K562 (cell line): ENCODE measurements at regions not wholly inside any gene's neighbourhood (a gene's known extent, or its start where the extent isn't known, plus 50 kb on each side); places are given as distances from the start of the nearest gene placed in this dataset.

ENCODE experiments used
- ATAC-seq: fragments of 200-7000 bp; cut with Tn5 transposase; 3 replicates; pipeline ENCODE4 v1.9.1; 2020; ENCODE audit warnings: moderate library complexity
- BruUV-seq: library from RNA; stranded (reverse); fragments of 400-500 nt; replicated peaks from 2 replicates; lab custom pipeline; 2021; lab: Mats Ljungman, UMichigan
- CTCF ChIA-PET: fragments of 300-600 bp; formaldehyde crosslinking; extraction: SDS; loops from one replicate; lab custom pipeline; 2021; ENCODE audit warnings: low intra/inter-chr PET ratio; lab: Yijun Ruan, JAX
- POLR2A ChIA-PET: fragments of 300-600, 350-650 bp; sonication (Branson Sonifier 250); formaldehyde crosslinking; extraction: SDS; loops from one replicate; lab custom pipeline; 2021; ENCODE audit warnings: antibody characterized with exemption, inconsistent platforms; lab: Yijun Ruan, JAX
- DNase-seq, 4 experiments: peaks; one replicate each; pipeline versions ENCODE4 v3.0.0 to v3.0.0-alpha.2; 2011 to 2018; ENCODE audit warnings: low spot score in 3 of 4, mixed read lengths in 3 of 4; ENCODE audit errors: extremely low read depth in 1 of 4
- FAIRE-seq: peaks from 2 replicates; lab custom pipeline; 2011; peaks lifted over from hg19 to GRCh38; lab: Jason Lieb, UNC
- H2AFZ ChIP-seq: 2 replicates; pipeline ENCODE4 v1.6.0; 2011; ENCODE audit warnings: low read depth, low read length, control low read depth, inconsistent platforms
- H3K27ac ChIP-seq: fragments of 200-600 bp; 3 replicates; pipeline ENCODE4 v1.8.0; 2011; ENCODE audit warnings: low read depth, mild to moderate bottlenecking, control low read depth, inconsistent platforms, low read length, moderate library complexity, mixed read lengths; ENCODE audit errors: extremely low read depth
- H3K27me3 ChIP-seq, 2 experiments: fragments of 300-600 bp in 1 of 2; 2 replicates in 1 of 2; 3 replicates in 1 of 2; pipeline versions ENCODE4 v1.6.0 to v1.8.0; 2011; ENCODE audit warnings: inconsistent platforms in 2 of 2, low read length in 2 of 2, mild to moderate bottlenecking in 1 of 2, mixed read lengths in 1 of 2, moderate library complexity in 1 of 2; ENCODE audit not compliant: control insufficient read depth in 2 of 2, insufficient read depth in 2 of 2
- H3K36me3 ChIP-seq: fragments of 300-600 bp; 3 replicates; pipeline ENCODE4 v1.8.0; 2011; ENCODE audit warnings: mild to moderate bottlenecking, low read length, inconsistent platforms; ENCODE audit not compliant: control insufficient read depth, insufficient read depth
- H3K4me1 ChIP-seq, 2 experiments: fragments of 200-600 bp in 1 of 2; replicated peaks in 1 of 2; 2 replicates in 1 of 2; 3 replicates in 1 of 2; pipeline versions ENCODE4 v1.5.1 to v1.8.0; 2011; ENCODE audit warnings: inconsistent platforms in 2 of 2, low read length in 2 of 2, mild to moderate bottlenecking in 1 of 2, mixed read lengths in 1 of 2, moderate library complexity in 1 of 2; ENCODE audit not compliant: control insufficient read depth in 2 of 2, insufficient read depth in 2 of 2
- H3K4me2 ChIP-seq: 2 replicates; pipeline ENCODE4 v1.6.1; 2011; ENCODE audit warnings: low read length, control low read depth, inconsistent platforms, mixed read lengths; ENCODE audit not compliant: insufficient read depth
- H3K4me3 ChIP-seq: fragments of 200-600 bp; sonication (generic), shearing (Covaris generic); 2 replicates; pipeline ENCODE4 v1.5.1; 2016; ENCODE audit warnings: control low read depth, inconsistent platforms
- H3K79me2 ChIP-seq: fragments of 200-600 bp; 3 replicates; pipeline ENCODE4 v1.8.0; 2011; ENCODE audit warnings: low read length, inconsistent platforms; ENCODE audit not compliant: control insufficient read depth, insufficient read depth
- H3K9ac ChIP-seq, 2 experiments: 2 replicates each; pipeline versions ENCODE4 v1.6.0 to v1.6.1; 2011; ENCODE audit warnings: low read depth in 2 of 2, low read length in 2 of 2, control low read depth in 1 of 2, inconsistent platforms in 1 of 2, mild to moderate bottlenecking in 1 of 2, mixed read lengths in 1 of 2; ENCODE audit not compliant: insufficient read depth in 1 of 2
- H3K9me1 ChIP-seq: one replicate; pipeline ENCODE4 v1.6.0; 2011; ENCODE audit warnings: inconsistent platforms, mild to moderate bottlenecking, low read length, moderate library complexity; ENCODE audit not compliant: control insufficient read depth, insufficient read depth
- H3K9me3 ChIP-seq: replicated peaks from 2 replicates; pipeline ENCODE4 v1.5.1; 2011; ENCODE audit warnings: low read depth, low read length, inconsistent platforms; ENCODE audit not compliant: control insufficient read depth, insufficient read depth
- H4K20me1 ChIP-seq: replicated peaks from 2 replicates; pipeline ENCODE4 v1.6.1; 2011; ENCODE audit warnings: low read length, inconsistent platforms, mixed read lengths; ENCODE audit not compliant: control insufficient read depth, insufficient read depth
- C11orf30 ChIP-seq: fragments of 450-650 bp; IDR thresholded peaks from 2 replicates; pipeline ENCODE4 v1.6.1; 2016; ENCODE audit warnings: low read depth, mild to moderate bottlenecking
- COPS2 ChIP-seq: fragments of 450-650 bp; conservative IDR thresholded peaks from 2 replicates; pipeline ENCODE4 v1.6.1; 2016; ENCODE audit warnings: mild to moderate bottlenecking, moderate library complexity
- GATA2 ChIP-seq: sonication (generic); formaldehyde crosslinking; IDR thresholded peaks from 2 replicates; pipeline ENCODE4 v1.4.0; 2020; ENCODE audit warnings: mild to moderate bottlenecking, missing genetic modification reagents
- GTF2A2 ChIP-seq: IDR thresholded peaks from 2 replicates; pipeline ENCODE4 v1.6.1; 2016; ENCODE audit warnings: mild to moderate bottlenecking, missing genetic modification characterization, missing compliant biosample characterization
- GTF2E2 ChIP-seq: fragments of 200-800 bp; sonication (Bioruptor generic); IDR thresholded peaks from 2 replicates; pipeline ENCODE4 v1.6.1; 2016; ENCODE audit warnings: missing genetic modification characterization, missing compliant biosample characterization
- HDAC8 ChIP-seq: fragments of 450-650 bp; IDR thresholded peaks from 2 replicates; pipeline ENCODE4 v1.6.1; 2016; ENCODE audit warnings: mild to moderate bottlenecking, missing genetic modification characterization, moderate library complexity, missing compliant biosample characterization
- MBD1 ChIP-seq: fragments of 250-450 bp; sonication (Bioruptor Pico); IDR thresholded peaks from 2 replicates; pipeline ENCODE4 v1.8.0; 2022; ENCODE audit warnings: inconsistent platforms
- POLR2G ChIP-seq: fragments of 200-400 bp; formaldehyde crosslinking; IDR thresholded peaks from 2 replicates; pipeline ENCODE4 v1.6.1; 2017; ENCODE audit warnings: low read depth, mild to moderate bottlenecking, antibody characterized with exemption, low read length, moderate library complexity
- TAL1 ChIP-seq: fragments of 450-650 bp; IDR thresholded peaks from 2 replicates; pipeline ENCODE4 v1.6.1; 2016; ENCODE audit warnings: mild to moderate bottlenecking
- U2AF1 ChIP-seq: fragments of 200-400 bp; formaldehyde crosslinking; optimal IDR thresholded peaks from 2 replicates; pipeline ENCODE3; 2017; ENCODE audit warnings: mild to moderate bottlenecking, low read depth, low read length, moderate library complexity
- ZFPM2 ChIP-seq: fragments of 250-450 bp; sonication (Bioruptor Pico); IDR thresholded peaks from 2 replicates; pipeline ENCODE4 v1.5.1; 2022; ENCODE audit warnings: mild to moderate bottlenecking
- ZNF253 ChIP-seq: fragments of 250-450 bp; sonication (Bioruptor Pico); conservative IDR thresholded peaks from 2 replicates; pipeline ENCODE4 v1.6.1; 2021; ENCODE audit warnings: mild to moderate bottlenecking
- WGBS: fragments of 100-300 bp; shearing (Covaris generic); methylation state at CpG from one replicate; pipeline ENCODE4 v1.1.6; 2016; ENCODE audit warnings: low coverage, mixed read lengths; ENCODE audit not compliant: insufficient coverage; ENCODE audit errors: missing lambda C conversion rate; 5-methylcytosine and 5-hydroxymethylcytosine counted together
- in situ Hi-C: fragments of 300-500 bp; cut with MboI; formaldehyde crosslinking; loops from 4 replicates; pipeline ENCODE4 v1.15.0; 2018; ENCODE audit warnings: inconsistent platforms, mixed read lengths
- intact Hi-C: fragments of 100-400 bp; cut with micrococcal nuclease; formaldehyde crosslinking; loops from 2 replicates; pipeline ENCODE4 v1.14.2; 2022
- TF ChIP-seq, protein P1 (sequence below): IDR thresholded peaks from 2 replicates; pipeline ENCODE4 v1.6.1; 2014; ENCODE audit warnings: antibody characterized with exemption

DNA sequence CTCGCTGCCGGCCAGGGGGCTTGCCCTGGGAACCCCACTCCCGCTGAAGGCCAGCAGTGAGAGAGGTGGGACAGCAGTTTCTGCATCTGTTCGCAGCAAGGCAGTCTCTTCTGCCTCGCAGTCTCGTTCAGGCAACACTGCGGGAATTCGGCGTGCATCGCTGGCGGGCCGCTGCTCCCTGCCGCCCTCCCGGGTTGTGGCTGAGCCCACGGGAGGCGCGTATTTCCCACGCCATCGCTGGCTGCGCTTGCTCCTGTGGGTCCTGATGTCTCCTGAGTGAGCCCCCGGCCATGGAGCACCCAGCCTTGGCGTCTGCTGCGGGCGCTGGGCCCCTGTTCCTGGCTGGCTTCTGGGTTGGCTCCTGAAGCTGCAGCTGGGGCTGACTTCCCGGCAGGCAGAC is 227.9 kb downstream of the TEX29 start:
- peaks cover 3 to 25% of the 10 kb centered on the region in 2 experiments; a peak in 3 of 5 replicates for H3K27me3 ChIP-seq
- no peak for ATAC-seq
- ChIA-PET POLR2A (no interaction called here), CTCF (no interaction called here)
- no peaks in the 10 kb centered on the region for H3K9me3 ChIP-seq
- no peak for FAIRE-seq
- no peak overlapping the region for H2AFZ ChIP-seq
- no peaks in the 10 kb centered on the region for H3K4me1 ChIP-seq
- no peak overlapping the region for H3K4me3 ChIP-seq
- intact Hi-C loops (no loop called here), in situ Hi-C loops (no loop called here)
- no peak overlapping the region for H3K27ac ChIP-seq
- WGBS, result 2% methylated on average over 18 of the region's 25 CpGs
- DNase-seq, result no peak
- no peaks in the 10 kb centered on the region for H4K20me1 ChIP-seq
- TF ChIP-seq MBD1 (CRISPR knock-in tag) (no peak), COPS2 (no peak), HDAC8 (tag) (no peak), TAL1 (no peak), C11orf30 (no peak), U2AF1 (no peak), GTF2A2 (tag) (no peak), GTF2E2 (tag) (no peak), POLR2G (no peak), ZNF253 (no peak), ZFPM2 (CRISPR knock-in tag) (no peak), GATA2 (CRISPR knock-in tag) (no peak)
- TF ChIP-seq, protein P1, sequence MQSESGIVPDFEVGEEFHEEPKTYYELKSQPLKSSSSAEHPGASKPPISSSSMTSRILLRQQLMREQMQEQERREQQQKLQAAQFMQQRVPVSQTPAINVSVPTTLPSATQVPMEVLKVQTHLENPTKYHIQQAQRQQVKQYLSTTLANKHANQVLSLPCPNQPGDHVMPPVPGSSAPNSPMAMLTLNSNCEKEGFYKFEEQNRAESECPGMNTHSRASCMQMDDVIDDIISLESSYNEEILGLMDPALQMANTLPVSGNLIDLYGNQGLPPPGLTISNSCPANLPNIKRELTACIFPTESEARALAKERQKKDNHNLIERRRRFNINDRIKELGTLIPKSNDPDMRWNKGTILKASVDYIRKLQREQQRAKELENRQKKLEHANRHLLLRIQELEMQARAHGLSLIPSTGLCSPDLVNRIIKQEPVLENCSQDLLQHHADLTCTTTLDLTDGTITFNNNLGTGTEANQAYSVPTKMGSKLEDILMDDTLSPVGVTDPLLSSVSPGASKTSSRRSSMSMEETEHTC, result no peak
- no peaks in the 10 kb centered on the region for H3K79me2 ChIP-seq
- no peaks in the 10 kb centered on the region for H3K9me1 ChIP-seq
- H3K36me3 ChIP-seq, result no peaks in the 10 kb centered on the region
- no peak overlapping the region; a peak in 1 of 4 replicates for H3K9ac ChIP-seq
- no peak overlapping the region for H3K4me2 ChIP-seq
- BruUV-seq, result no TSS peak
